K562 (cell line): ENCODE measurements at regions not wholly inside any gene's neighbourhood (a gene's known extent, or its start where the extent isn't known, plus 50 kb on each side); places are given as distances from the start of the nearest gene placed in this dataset.
A peak's percentile ranks its signal among the peaks of the same experiment; 100 is the strongest.

Source experiments
- ATAC-seq: fragments of 200-7000 bp; cut with Tn5 transposase; 3 replicates; pipeline ENCODE4 v1.9.1; 2020; ENCODE audit warnings: moderate library complexity
- BruUV-seq: library from RNA; stranded (reverse); fragments of 400-500 nt; replicated peaks from 2 replicates; lab custom pipeline; 2021; lab: Mats Ljungman, UMichigan
- CTCF ChIA-PET: fragments of 300-600 bp; formaldehyde crosslinking; extraction: SDS; loops from one replicate; lab custom pipeline; 2021; ENCODE audit warnings: low intra/inter-chr PET ratio; lab: Yijun Ruan, JAX
- POLR2A ChIA-PET: fragments of 300-600, 350-650 bp; sonication (Branson Sonifier 250); formaldehyde crosslinking; extraction: SDS; loops from one replicate; lab custom pipeline; 2021; ENCODE audit warnings: antibody characterized with exemption, inconsistent platforms; lab: Yijun Ruan, JAX
- DNase-seq, 4 experiments: peaks; one replicate each; pipeline versions ENCODE4 v3.0.0 to v3.0.0-alpha.2; 2011 to 2018; ENCODE audit warnings: low spot score in 3 of 4, mixed read lengths in 3 of 4; ENCODE audit errors: extremely low read depth in 1 of 4
- FAIRE-seq: peaks from 2 replicates; lab custom pipeline; 2011; peaks lifted over from hg19 to GRCh38; lab: Jason Lieb, UNC
- H2AFZ ChIP-seq: 2 replicates; pipeline ENCODE4 v1.6.0; 2011; ENCODE audit warnings: low read depth, low read length, control low read depth, inconsistent platforms
- H3K27ac ChIP-seq: fragments of 200-600 bp; 3 replicates; pipeline ENCODE4 v1.8.0; 2011; ENCODE audit warnings: low read depth, mild to moderate bottlenecking, control low read depth, inconsistent platforms, low read length, moderate library complexity, mixed read lengths; ENCODE audit errors: extremely low read depth
- H3K27me3 ChIP-seq, 2 experiments: fragments of 300-600 bp in 1 of 2; 2 replicates in 1 of 2; 3 replicates in 1 of 2; pipeline versions ENCODE4 v1.6.0 to v1.8.0; 2011; ENCODE audit warnings: inconsistent platforms in 2 of 2, low read length in 2 of 2, mild to moderate bottlenecking in 1 of 2, mixed read lengths in 1 of 2, moderate library complexity in 1 of 2; ENCODE audit not compliant: control insufficient read depth in 2 of 2, insufficient read depth in 2 of 2
- H3K36me3 ChIP-seq: fragments of 300-600 bp; 3 replicates; pipeline ENCODE4 v1.8.0; 2011; ENCODE audit warnings: mild to moderate bottlenecking, low read length, inconsistent platforms; ENCODE audit not compliant: control insufficient read depth, insufficient read depth
- H3K4me1 ChIP-seq, 2 experiments: fragments of 200-600 bp in 1 of 2; replicated peaks in 1 of 2; 2 replicates in 1 of 2; 3 replicates in 1 of 2; pipeline versions ENCODE4 v1.5.1 to v1.8.0; 2011; ENCODE audit warnings: inconsistent platforms in 2 of 2, low read length in 2 of 2, mild to moderate bottlenecking in 1 of 2, mixed read lengths in 1 of 2, moderate library complexity in 1 of 2; ENCODE audit not compliant: control insufficient read depth in 2 of 2, insufficient read depth in 2 of 2
- H3K4me2 ChIP-seq: 2 replicates; pipeline ENCODE4 v1.6.1; 2011; ENCODE audit warnings: low read length, control low read depth, inconsistent platforms, mixed read lengths; ENCODE audit not compliant: insufficient read depth
- H3K4me3 ChIP-seq: fragments of 200-600 bp; sonication (generic), shearing (Covaris generic); 2 replicates; pipeline ENCODE4 v1.5.1; 2016; ENCODE audit warnings: control low read depth, inconsistent platforms
- H3K79me2 ChIP-seq: fragments of 200-600 bp; 3 replicates; pipeline ENCODE4 v1.8.0; 2011; ENCODE audit warnings: low read length, inconsistent platforms; ENCODE audit not compliant: control insufficient read depth, insufficient read depth
- H3K9ac ChIP-seq, 2 experiments: 2 replicates each; pipeline versions ENCODE4 v1.6.0 to v1.6.1; 2011; ENCODE audit warnings: low read depth in 2 of 2, low read length in 2 of 2, control low read depth in 1 of 2, inconsistent platforms in 1 of 2, mild to moderate bottlenecking in 1 of 2, mixed read lengths in 1 of 2; ENCODE audit not compliant: insufficient read depth in 1 of 2
- H3K9me1 ChIP-seq: one replicate; pipeline ENCODE4 v1.6.0; 2011; ENCODE audit warnings: inconsistent platforms, mild to moderate bottlenecking, low read length, moderate library complexity; ENCODE audit not compliant: control insufficient read depth, insufficient read depth
- H3K9me3 ChIP-seq: replicated peaks from 2 replicates; pipeline ENCODE4 v1.5.1; 2011; ENCODE audit warnings: low read depth, low read length, inconsistent platforms; ENCODE audit not compliant: control insufficient read depth, insufficient read depth
- H4K20me1 ChIP-seq: replicated peaks from 2 replicates; pipeline ENCODE4 v1.6.1; 2011; ENCODE audit warnings: low read length, inconsistent platforms, mixed read lengths; ENCODE audit not compliant: control insufficient read depth, insufficient read depth
- BCOR ChIP-seq: fragments of 450-650 bp; IDR thresholded peaks from 2 replicates; pipeline ENCODE4 v1.6.1; 2016
- CBX2 ChIP-seq: fragments of 200-600 bp; sonication (generic); IDR thresholded peaks from one replicate; pipeline ENCODE4 v1.6.1; 2012; ENCODE audit warnings: mild to moderate bottlenecking, low read length, inconsistent platforms; ENCODE audit not compliant: insufficient read depth, poor library complexity, severe bottlenecking
- FOXP4 ChIP-seq: sonication (generic); formaldehyde crosslinking; IDR thresholded peaks from 2 replicates; pipeline ENCODE4 v1.8.0; 2022; ENCODE audit warnings: mild to moderate bottlenecking, missing genetic modification reagents, borderline replicate concordance
- HDAC2 ChIP-seq: fragments of 450-650 bp; IDR thresholded peaks from 2 replicates; pipeline ENCODE4 v1.6.1; 2016; ENCODE audit warnings: mild to moderate bottlenecking
- KDM2B ChIP-seq: fragments of 250-450 bp; sonication (Bioruptor Pico); IDR thresholded peaks from 2 replicates; pipeline ENCODE4 v1.8.0; 2021; ENCODE audit warnings: mild to moderate bottlenecking, moderate library complexity
- NKRF ChIP-seq: fragments of 450-650 bp; IDR thresholded peaks from 2 replicates; pipeline ENCODE4 v1.6.1; 2016; ENCODE audit warnings: borderline replicate concordance
- POU5F1 ChIP-seq: fragments of 150-350 bp; IDR thresholded peaks from 2 replicates; pipeline ENCODE4 v1.6.1; 2014; ENCODE audit warnings: borderline replicate concordance, low read length, low read depth, mild to moderate bottlenecking; ENCODE audit not compliant: partially characterized antibody
- SMARCA4 ChIP-seq: fragments of 450-650 bp; IDR thresholded peaks from 2 replicates; pipeline ENCODE4 v1.6.1; 2016
- SMARCB1 ChIP-seq: IDR thresholded peaks from 2 replicates; pipeline ENCODE4 v1.6.1; 2011; ENCODE audit warnings: improper control_type of control experiment, low read depth; ENCODE audit not compliant: insufficient read length
- SOX6 ChIP-seq: fragments of 450-650 bp; IDR thresholded peaks from 2 replicates; pipeline ENCODE4 v1.6.1; 2014; ENCODE audit warnings: mild to moderate bottlenecking
- THRAP3 ChIP-seq: fragments of 450-650 bp; IDR thresholded peaks from 2 replicates; pipeline ENCODE4 v1.6.1; 2016; ENCODE audit warnings: mild to moderate bottlenecking, inconsistent platforms, borderline replicate concordance
- ZBTB49 ChIP-seq: sonication (generic); formaldehyde crosslinking; IDR thresholded peaks from 2 replicates; pipeline ENCODE4 v1.8.0; 2022; ENCODE audit warnings: missing genetic modification reagents, mild to moderate bottlenecking, borderline replicate concordance
- ZNF12 ChIP-seq: sonication (generic); formaldehyde crosslinking; IDR thresholded peaks from 2 replicates; pipeline ENCODE4 v1.4.0; 2020; ENCODE audit warnings: mild to moderate bottlenecking, missing genetic modification reagents
- ZNF133 ChIP-seq: fragments of 250-450 bp; sonication (Bioruptor Pico); IDR thresholded peaks from 2 replicates; pipeline ENCODE4 v1.4.0; 2020; ENCODE audit warnings: mild to moderate bottlenecking
- ZNF274 ChIP-seq: IDR thresholded peaks from 2 replicates; pipeline ENCODE4 v1.6.1; 2011; ENCODE audit warnings: low read depth, mild to moderate bottlenecking, low read length, moderate library complexity, borderline replicate concordance
- ZNF584 ChIP-seq: fragments of 200-800 bp; sonication (Bioruptor generic); IDR thresholded peaks from 2 replicates; pipeline ENCODE4 v1.6.1; 2016; ENCODE audit warnings: low read depth, mild to moderate bottlenecking, missing genetic modification characterization, missing compliant biosample characterization
- ZSCAN32 ChIP-seq: fragments of 450-650 bp; formaldehyde crosslinking; IDR thresholded peaks from 2 replicates; pipeline ENCODE4 v1.4.0; 2020; ENCODE audit warnings: mild to moderate bottlenecking, moderate library complexity
- WGBS: fragments of 100-300 bp; shearing (Covaris generic); methylation state at CpG from one replicate; pipeline ENCODE4 v1.1.6; 2016; ENCODE audit warnings: low coverage, mixed read lengths; ENCODE audit not compliant: insufficient coverage; ENCODE audit errors: missing lambda C conversion rate; 5-methylcytosine and 5-hydroxymethylcytosine counted together
- in situ Hi-C: fragments of 300-500 bp; cut with MboI; formaldehyde crosslinking; loops from 4 replicates; pipeline ENCODE4 v1.15.0; 2018; ENCODE audit warnings: inconsistent platforms, mixed read lengths
- intact Hi-C: fragments of 100-400 bp; cut with micrococcal nuclease; formaldehyde crosslinking; loops from 2 replicates; pipeline ENCODE4 v1.14.2; 2022

GRCh38 chr11:69950621-69951020 lies 127.5 kb upstream of the ANO1 start:
- CTCF ChIA-PET, result interaction anchor here (1.1 to 2.9 kb wide), 4 partner anchors 127 to 246 kb away, joined by 4 to 7 read pairs (median 5); partner anchors contain the start of gene ANO1
- Histone ChIP-seq H3K9ac (peak overlapping the region in 1 of 2 experiments; percentile 31; a peak in 2 of 4 replicates), H3K27me3 (no peaks in the 10 kb centered on the region), H2AFZ (peak overlapping the region; percentile 53), H3K79me2 (no peaks in the 10 kb centered on the region), H3K4me2 (peak overlapping the region; percentile 67), H3K9me3 (no peaks in the 10 kb centered on the region), H4K20me1 (no peaks in the 10 kb centered on the region), H3K27ac (peak overlapping the region; percentile 13; the same call in 1 of the 3 replicates), H3K4me1 (peaks cover 42 to 68% of the 10 kb centered on the region in 2 experiments), H3K9me1 (peaks cover 15% of the 10 kb centered on the region), H3K4me3 (no peak overlapping the region), H3K36me3 (no peaks in the 10 kb centered on the region)
- BruUV-seq, result no TSS peak
- ATAC-seq (peak; percentile 40), DNase-seq (peak; percentile 48 to 79 (median 66)), FAIRE-seq (peak; percentile 92)
- in situ Hi-C loops, result no loop called here
- intact Hi-C loops, result loop anchor here (1.0 to 2.0 kb wide), 2 partner anchors 132 to 241 kb away; no protein-coding TSS in a partner anchor
- POLR2A ChIA-PET, result no interaction called here
- 2% methylated on average over 6 of the region's 6 CpGs for WGBS
- TF ChIP-seq SOX6 (peak; percentile 64; the same call in 1 of the 2 replicates), KDM2B (no peak), SMARCB1 (no peak), ZNF12 (no peak), FOXP4 (no peak), POU5F1 (no peak), ZNF133 (CRISPR knock-in tag) (no peak), HDAC2 (no peak), CBX2 (no peak), ZSCAN32 (CRISPR knock-in tag) (no peak), ZNF274 (no peak; the same call in 1 of the 2 replicates), SMARCA4 (peak; percentile 79), BCOR (peak; percentile 20; the same call in 1 of the 2 replicates), NKRF (0 out of 2 replicates have a peak, but pooled peaks have one; percentile 12), ZNF584 (CRISPR knock-in tag) (no peak), THRAP3 (no peak), ZBTB49 (CRISPR knock-in tag) (no peak)
